GM21367 (cell line): ENCODE measurements at regions not wholly inside any gene's neighbourhood (a gene's known extent, or its start where the extent isn't known, plus 50 kb on each side); places are given as distances from the start of the nearest gene placed in this dataset.

ENCODE experiments used
- ATAC-seq: cut with Tn5 transposase; IDR thresholded peaks from one replicate; pipeline ENCODE4 v1.9.1; 2021; ENCODE audit not compliant: unreplicated experiment

GRCh38 chr10:43963379-43963778 lies 314.7 kb upstream of the ZNF32 start:
- ATAC-seq = no peak

GRCh38 chr10:43962346-43963191 lies 313.9 kb upstream of the ZNF32 start:
- ATAC-seq = no peak

GRCh38 chr10:43961523-43962345 lies 313.1 kb upstream of the ZNF32 start:
- no peak for ATAC-seq

- no peak for ATAC-seq
These were observed 312.3 kb upstream of the ZNF32 start for GRCh38 chr10:43960981-43961380.

- ATAC-seq = no peak
These were observed 311.8 kb upstream of the ZNF32 start for GRCh38 chr10:43960477-43960876.

- no peak for ATAC-seq
These were observed 311.4 kb upstream of the ZNF32 start for GRCh38 chr10:43960135-43960415.

GRCh38 chr10:43959364-43960134 lies 310.9 kb upstream of the ZNF32 start:
- ATAC-seq = no peak

- no peak for ATAC-seq
These were observed 310.3 kb upstream of the ZNF32 start for GRCh38 chr10:43958964-43959363.

- ATAC-seq = no peak
These were observed 309.4 kb upstream of the ZNF32 start for GRCh38 chr10:43958071-43958432.

- ATAC-seq = no peak
These were observed 308.8 kb upstream of the ZNF32 start for GRCh38 chr10:43957267-43958070.

GRCh38 chr10:43955978-43956377 lies 307.3 kb upstream of the ZNF32 start:
- ATAC-seq = no peak

- no peak for ATAC-seq
These were observed 306.4 kb upstream of the ZNF32 start for GRCh38 chr10:43955002-43955596.

GRCh38 chr10:43953672-43954071 lies 305.0 kb upstream of the ZNF32 start:
- ATAC-seq = no peak

GRCh38 chr10:43952760-43953159 lies 304.1 kb upstream of the ZNF32 start:
- ATAC-seq = no peak

GRCh38 chr10:43949351-43949750 lies 300.7 kb upstream of the ZNF32 start:
- ATAC-seq = no peak

GRCh38 chr10:43946445-43946844 lies 297.8 kb upstream of the ZNF32 start:
- ATAC-seq = no peak

GRCh38 chr10:43945908-43946307 lies 297.2 kb upstream of the ZNF32 start:
- ATAC-seq = no peak

- ATAC-seq = no peak
These were observed 296.5 kb upstream of the ZNF32 start for GRCh38 chr10:43945094-43945730.

- no peak for ATAC-seq
These were observed 295.9 kb upstream of the ZNF32 start for GRCh38 chr10:43944381-43945093.
